Calu3 (cell line): ENCODE measurements at regions not wholly inside any gene's neighbourhood (a gene's known extent, or its start where the extent isn't known, plus 50 kb on each side); places are given as distances from the start of the nearest gene placed in this dataset.

Experiments
- BruUV-seq: library from RNA; stranded (reverse); fragments of 400-500 nt; replicated peaks from 2 replicates; lab custom pipeline; 2021; lab: Mats Ljungman, UMichigan
- CTCF ChIA-PET: fragments of 300-600 bp; sonication (Branson Sonifier 250); formaldehyde crosslinking; loops from one replicate; lab custom pipeline; 2022; ENCODE audit warnings: antibody characterized with exemption; lab: Charles Lee
- DNase-seq: peaks from one replicate; pipeline ENCODE4 v3.0.0; 2022
- H3K27ac Mint-ChIP-seq: one replicate; pipeline ENCODE4 v1.8.0; 2022; ENCODE audit warnings: mixed read lengths; ENCODE audit not compliant: unreplicated experiment
- H3K27me3 Mint-ChIP-seq: one replicate; pipeline ENCODE4 v1.8.0; 2022; ENCODE audit warnings: mixed read lengths; ENCODE audit not compliant: unreplicated experiment
- H3K36me3 Mint-ChIP-seq: one replicate; pipeline ENCODE4 v1.8.0; 2022; ENCODE audit warnings: mild to moderate bottlenecking, moderate library complexity, mixed read lengths; ENCODE audit not compliant: insufficient read depth, unreplicated experiment
- H3K4me1 Mint-ChIP-seq: one replicate; pipeline ENCODE4 v1.8.0; 2022; ENCODE audit warnings: mild to moderate bottlenecking, low read depth, mixed read lengths; ENCODE audit not compliant: unreplicated experiment
- H3K4me3 Mint-ChIP-seq: one replicate; pipeline ENCODE4 v1.8.0; 2022; ENCODE audit warnings: mild to moderate bottlenecking, low read depth, moderate library complexity, mixed read lengths; ENCODE audit not compliant: unreplicated experiment
- H3K9me3 Mint-ChIP-seq: one replicate; pipeline ENCODE4 v1.8.0; 2022; ENCODE audit warnings: low read depth, mixed read lengths; ENCODE audit not compliant: unreplicated experiment
- CTCF ChIP-seq: fragments of 200-600 bp; IDR thresholded peaks from one replicate; pipeline ENCODE4 v1.8.0; 2022; ENCODE audit warnings: antibody characterized with exemption; ENCODE audit not compliant: unreplicated experiment
- intact Hi-C: fragments of 100-400 bp; cut with micrococcal nuclease; formaldehyde crosslinking; loops from one replicate; pipeline ENCODE4 v1.10.0; 2022; ENCODE audit not compliant: unreplicated experiment

DNA sequence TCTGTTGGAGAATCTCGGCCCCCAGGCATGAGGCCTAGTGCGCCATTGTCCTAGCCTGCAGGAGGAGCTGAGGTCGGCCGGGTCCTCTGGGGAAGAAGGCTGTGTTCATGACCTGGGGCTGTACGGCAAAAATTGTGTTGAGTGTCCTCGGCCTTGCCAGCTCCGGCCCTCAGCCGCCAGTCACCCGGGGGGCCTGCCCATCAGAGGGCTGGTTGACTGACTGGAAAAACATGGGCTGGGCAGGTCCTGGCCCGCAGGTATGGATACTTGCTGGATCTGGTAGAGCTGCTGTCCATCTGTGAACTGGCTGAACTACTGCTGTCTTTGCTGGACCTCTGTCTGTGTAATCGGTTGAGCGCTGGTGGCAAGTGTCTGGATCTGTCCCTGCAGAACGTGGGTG, 136.7 kb upstream of the GAS1 start:
- H3K4me1 Mint-ChIP-seq = no peaks in the 10 kb centered on the region
- no peaks in the 10 kb centered on the region for H3K36me3 Mint-ChIP-seq
- no peak for TF ChIP-seq CTCF
- H3K4me3 Mint-ChIP-seq = no peak overlapping the region
- no TSS peak for BruUV-seq
- intact Hi-C loops = no loop called here
- CTCF ChIA-PET = no interaction called here
- peaks cover 2% of the 10 kb centered on the region for H3K9me3 Mint-ChIP-seq
- DNase-seq = no peak
- H3K27ac Mint-ChIP-seq = no peak overlapping the region
- H3K27me3 Mint-ChIP-seq = peaks cover 41% of the 10 kb centered on the region

- no TSS peak for BruUV-seq
- no peak overlapping the region for H3K4me3 Mint-ChIP-seq
- CTCF ChIA-PET = no interaction called here
- H3K27ac Mint-ChIP-seq = no peak overlapping the region
- no peak for DNase-seq
- H3K4me1 Mint-ChIP-seq = no peaks in the 10 kb centered on the region
- peaks cover 42% of the 10 kb centered on the region for H3K27me3 Mint-ChIP-seq
- H3K9me3 Mint-ChIP-seq = peaks cover 2% of the 10 kb centered on the region
- TF ChIP-seq CTCF = no peak
- intact Hi-C loops = no loop called here
- H3K36me3 Mint-ChIP-seq = no peaks in the 10 kb centered on the region
These were observed 137.1 kb upstream of the GAS1 start for GRCh38 chr9:87084407-87084806.

GRCh38 chr9:87085073-87085472, 137.8 kb upstream of the GAS1 start:
- intact Hi-C loops = no loop called here
- H3K4me1 Mint-ChIP-seq = no peaks in the 10 kb centered on the region
- CTCF ChIA-PET = interaction anchor here (0.7 kb wide), 1 partner anchor 54 kb away, joined by 6 read pairs; no protein-coding TSS in a partner anchor
- no peak overlapping the region for H3K27ac Mint-ChIP-seq
- DNase-seq = no peak
- H3K27me3 Mint-ChIP-seq = peaks cover 42% of the 10 kb centered on the region
- H3K36me3 Mint-ChIP-seq = no peaks in the 10 kb centered on the region
- TF ChIP-seq CTCF = no peak
- no peak overlapping the region for H3K4me3 Mint-ChIP-seq
- H3K9me3 Mint-ChIP-seq = peaks cover 2% of the 10 kb centered on the region
- no TSS peak for BruUV-seq

DNA sequence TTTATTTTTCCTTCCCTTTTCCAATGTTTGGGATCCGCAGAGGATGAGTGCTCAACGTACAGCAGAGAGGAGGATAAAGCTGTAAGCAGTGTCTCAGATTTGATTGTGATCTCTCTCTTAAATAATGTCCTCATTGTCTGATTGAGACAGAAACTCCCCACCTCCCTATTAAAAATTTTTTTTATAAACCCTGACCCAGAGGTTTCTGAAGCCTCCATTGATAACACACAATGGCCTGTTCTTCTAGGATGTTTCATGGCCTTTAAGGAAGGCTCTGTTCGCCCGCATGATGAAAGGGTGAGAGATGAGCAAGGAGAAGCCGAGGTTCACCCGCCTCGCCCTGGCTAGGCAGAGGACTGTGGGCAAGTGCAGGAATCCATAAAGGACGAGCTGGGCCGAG, 138.2 kb upstream of the GAS1 start:
- DNase-seq = no peak
- peaks cover 44% of the 10 kb centered on the region for H3K27me3 Mint-ChIP-seq
- no peak overlapping the region for H3K4me3 Mint-ChIP-seq
- H3K27ac Mint-ChIP-seq = no peak overlapping the region
- H3K4me1 Mint-ChIP-seq = no peaks in the 10 kb centered on the region
- CTCF ChIA-PET = interaction anchor here (0.7 kb wide), 1 partner anchor 53 kb away, joined by 6 read pairs; no protein-coding TSS in a partner anchor
- H3K36me3 Mint-ChIP-seq = no peaks in the 10 kb centered on the region
- H3K9me3 Mint-ChIP-seq = peaks cover 2% of the 10 kb centered on the region
- BruUV-seq = no TSS peak
- TF ChIP-seq CTCF = no peak
- intact Hi-C loops = no loop called here
